ENCODE measurements at regions not wholly inside any gene's neighbourhood (a gene's known extent, or its start where the extent isn't known, plus 50 kb on each side); places are given as distances from the start of the nearest gene placed in this dataset.
"Not testable (repeated sequence)": the region's sequence is repeated elsewhere in the genome, so short reads cannot be mapped to it uniquely, and the experiment has no call there.

GRCh38 chr5:125083981-125084380 lies 337.5 kb upstream of the ZNF608 start:
- no peak for TF ChIP-seq GATA1 (IDR thresholded peaks at IDR 0.05; ENCODE audit: low read depth, low read length)
- DNase-seq, result no peak

GRCh38 chr5:125085797-125086505 lies 339.5 kb upstream of the ZNF608 start:
- TF ChIP-seq GATA1 (IDR thresholded peaks at IDR 0.05; ENCODE audit: low read depth, low read length) (no peak), POLR2A (IDR thresholded peaks at IDR 0.05; ENCODE audit: low read length) (no peak)
- DNase-seq, result no peak

- TF ChIP-seq GATA1 (IDR thresholded peaks at IDR 0.05; ENCODE audit: low read depth, low read length), result no peak
- DNase-seq, result no peak
Measured at GRCh38 chr5:125088522-125089105, 342.2 kb upstream of the ZNF608 start.

- DNase-seq, result not testable (repeated sequence)
Measured at GRCh38 chr5:125092138-125092537, 345.7 kb upstream of the ZNF608 start.

GRCh38 chr5:125093776-125094175 lies 347.3 kb upstream of the ZNF608 start:
- TF ChIP-seq GATA1 (IDR thresholded peaks at IDR 0.05; ENCODE audit: low read depth, low read length) (no peak), POLR2A (IDR thresholded peaks at IDR 0.05; ENCODE audit: low read length) (no peak)
- no peak for DNase-seq

- DNase-seq, result no peak
- no peak for TF ChIP-seq GATA1 (IDR thresholded peaks at IDR 0.05; ENCODE audit: low read depth, low read length)
- no peak for TF ChIP-seq POLR2A (IDR thresholded peaks at IDR 0.05; ENCODE audit: low read length)
Measured at GRCh38 chr5:125100342-125100741, 353.9 kb upstream of the ZNF608 start.

GRCh38 chr5:125100951-125101350 lies 354.5 kb upstream of the ZNF608 start:
- TF ChIP-seq GATA1 (IDR thresholded peaks at IDR 0.05; ENCODE audit: low read depth, low read length) (no peak), POLR2A (IDR thresholded peaks at IDR 0.05; ENCODE audit: low read length) (no peak)
- DNase-seq, result no peak

- no peak for DNase-seq
- TF ChIP-seq POLR2A (IDR thresholded peaks at IDR 0.05; ENCODE audit: low read length), result no peak
- no peak for TF ChIP-seq GATA1 (IDR thresholded peaks at IDR 0.05; ENCODE audit: low read depth, low read length)
Measured at GRCh38 chr5:125103459-125103858, 357.0 kb upstream of the ZNF608 start.

GRCh38 chr5:125106271-125106670 lies 359.8 kb upstream of the ZNF608 start:
- TF ChIP-seq GATA1 (IDR thresholded peaks at IDR 0.05; ENCODE audit: low read depth, low read length), result no peak
- TF ChIP-seq POLR2A (IDR thresholded peaks at IDR 0.05; ENCODE audit: low read length), result no peak
- DNase-seq, result no peak

- no peak for DNase-seq
- no peak for TF ChIP-seq GATA1 (IDR thresholded peaks at IDR 0.05; ENCODE audit: low read depth, low read length)
- no peak for TF ChIP-seq POLR2A (IDR thresholded peaks at IDR 0.05; ENCODE audit: low read length)
Measured at GRCh38 chr5:125106881-125107280, 360.4 kb upstream of the ZNF608 start.

GRCh38 chr5:125109293-125109692 lies 362.9 kb upstream of the ZNF608 start:
- no peak for DNase-seq
- TF ChIP-seq POLR2A (IDR thresholded peaks at IDR 0.05; ENCODE audit: low read length) (no peak), GATA1 (IDR thresholded peaks at IDR 0.05; ENCODE audit: low read depth, low read length) (no peak)

GRCh38 chr5:125109816-125110215 lies 363.4 kb upstream of the ZNF608 start:
- no peak for DNase-seq
- TF ChIP-seq GATA1 (IDR thresholded peaks at IDR 0.05; ENCODE audit: low read depth, low read length), result no peak
- TF ChIP-seq POLR2A (IDR thresholded peaks at IDR 0.05; ENCODE audit: low read length), result no peak

- TF ChIP-seq POLR2A (IDR thresholded peaks at IDR 0.05; ENCODE audit: low read length), result no peak
- TF ChIP-seq GATA1 (IDR thresholded peaks at IDR 0.05; ENCODE audit: low read depth, low read length), result no peak
- no peak for DNase-seq
Measured at GRCh38 chr5:125112196-125112595, 365.8 kb upstream of the ZNF608 start.

GRCh38 chr5:125113328-125113727 lies 366.9 kb upstream of the ZNF608 start:
- TF ChIP-seq POLR2A (IDR thresholded peaks at IDR 0.05; ENCODE audit: low read length), result no peak
- no peak for TF ChIP-seq GATA1 (IDR thresholded peaks at IDR 0.05; ENCODE audit: low read depth, low read length)
- DNase-seq, result no peak

GRCh38 chr5:125115195-125115525 lies 368.7 kb upstream of the ZNF608 start:
- no peak for DNase-seq
- TF ChIP-seq POLR2A (IDR thresholded peaks at IDR 0.05; ENCODE audit: low read length), result no peak
- no peak for TF ChIP-seq GATA1 (IDR thresholded peaks at IDR 0.05; ENCODE audit: low read depth, low read length)

- no peak for DNase-seq
- TF ChIP-seq POLR2A (IDR thresholded peaks at IDR 0.05; ENCODE audit: low read length), result no peak
- no peak for TF ChIP-seq GATA1 (IDR thresholded peaks at IDR 0.05; ENCODE audit: low read depth, low read length)
Measured at GRCh38 chr5:125117566-125117965, 371.1 kb upstream of the ZNF608 start.

All from erythroblast (primary cell).